ENCODE measurements at regions not wholly inside any gene's neighbourhood (a gene's known extent, or its start where the extent isn't known, plus 50 kb on each side); places are given as distances from the start of the nearest gene placed in this dataset.
"Not testable (repeated sequence)": the region's sequence is repeated elsewhere in the genome, so short reads cannot be mapped to it uniquely, and the experiment has no call there.

DNA sequence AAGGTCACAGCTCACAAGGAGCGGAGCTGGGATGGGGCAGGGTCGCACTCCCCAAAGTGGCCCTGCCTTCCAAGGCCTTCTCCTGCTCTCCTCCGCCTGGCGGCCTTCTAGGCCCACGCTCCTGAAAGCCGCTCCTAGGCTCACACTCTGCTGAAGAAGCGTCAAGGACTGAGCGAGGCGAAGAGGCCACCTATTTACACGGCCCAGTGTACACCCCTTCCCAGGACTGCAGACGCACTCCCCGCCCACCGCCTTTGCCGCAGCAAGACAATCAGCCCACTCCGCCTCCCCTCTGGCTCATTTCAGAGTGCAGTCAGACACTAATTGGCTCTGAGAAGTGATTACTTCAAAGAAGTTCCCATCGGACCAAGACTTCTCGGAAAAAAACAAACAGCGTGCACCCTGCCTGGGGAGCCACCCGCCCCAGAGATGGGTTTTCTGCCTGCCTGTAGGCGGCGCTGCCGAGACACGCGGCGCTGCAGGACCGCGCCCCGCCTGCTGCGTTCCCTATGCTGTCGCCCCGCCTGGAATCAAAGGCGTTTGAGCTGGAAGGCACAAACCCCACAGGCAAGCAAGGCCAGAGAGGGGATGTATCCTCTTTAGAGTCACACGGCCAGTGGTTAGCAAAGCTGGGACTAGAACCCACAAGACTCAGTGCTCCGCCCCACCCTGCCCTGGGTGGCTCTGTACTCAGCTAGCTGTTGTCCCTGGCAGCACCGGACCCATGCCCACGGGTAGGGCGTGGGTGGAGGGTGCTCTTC lies 414.8 kb downstream of the BUD13 start:
- DNase-seq: peak; percentile 68

DNA sequence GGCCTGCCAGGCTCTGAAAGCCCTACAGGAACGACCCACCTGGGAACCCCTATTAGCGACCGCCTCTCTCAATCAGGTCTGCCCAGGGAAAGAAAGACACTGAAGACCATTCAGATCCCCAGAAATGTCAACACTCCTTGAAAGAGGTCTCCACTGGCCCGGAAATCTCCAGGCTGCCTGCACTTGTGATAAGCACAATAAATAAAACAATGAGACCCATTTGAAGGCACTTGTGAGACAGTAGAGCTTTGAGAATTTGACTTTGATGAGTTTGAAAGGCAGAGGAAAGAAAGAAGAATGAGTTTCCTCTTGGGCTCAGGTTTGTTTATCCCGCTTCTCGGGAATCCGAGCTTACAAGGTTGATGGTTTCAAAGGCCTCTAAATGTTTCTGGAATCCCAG lies 416.3 kb downstream of the BUD13 start:
- no peak for DNase-seq

DNA sequence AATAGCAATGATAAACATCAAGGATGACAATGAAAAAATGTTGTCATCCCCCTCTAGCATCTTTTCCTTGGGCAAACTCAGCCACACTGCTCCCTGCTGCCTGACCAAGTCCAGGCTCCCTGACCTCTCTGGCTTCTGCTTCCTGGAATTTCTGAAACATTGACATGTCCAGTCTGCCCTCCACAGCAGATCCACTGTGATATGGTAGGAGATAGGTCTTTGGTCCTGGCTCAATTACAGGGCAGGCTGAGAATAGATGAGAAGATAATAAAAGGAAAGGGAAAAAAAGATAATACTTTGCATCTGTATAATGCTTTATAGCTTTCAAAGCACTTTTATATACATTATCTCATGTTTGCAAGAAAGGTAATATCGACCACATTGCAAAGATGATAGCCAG lies 417.7 kb downstream of the BUD13 start:
- DNase-seq: no peak

DNA sequence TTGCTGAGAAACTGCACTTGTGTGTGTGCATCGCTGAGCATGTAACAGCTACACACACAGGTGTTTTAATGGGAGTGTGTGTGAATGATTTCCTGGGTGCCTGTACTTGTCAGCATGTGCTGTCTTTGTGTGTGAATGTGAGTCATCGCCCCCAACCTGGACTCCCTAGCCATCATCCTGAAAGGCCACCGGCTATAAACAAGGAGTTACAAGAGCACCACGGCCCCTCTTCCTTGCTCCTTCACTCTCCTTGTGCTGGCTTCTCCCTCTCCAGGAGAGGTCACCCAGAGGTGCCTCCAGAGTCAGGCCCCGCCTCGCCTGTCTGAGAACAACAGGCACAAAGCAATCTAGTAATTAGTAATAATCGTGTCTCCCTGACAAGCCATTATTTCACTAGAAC lies 419.2 kb downstream of the BUD13 start:
- no peak for DNase-seq

DNA sequence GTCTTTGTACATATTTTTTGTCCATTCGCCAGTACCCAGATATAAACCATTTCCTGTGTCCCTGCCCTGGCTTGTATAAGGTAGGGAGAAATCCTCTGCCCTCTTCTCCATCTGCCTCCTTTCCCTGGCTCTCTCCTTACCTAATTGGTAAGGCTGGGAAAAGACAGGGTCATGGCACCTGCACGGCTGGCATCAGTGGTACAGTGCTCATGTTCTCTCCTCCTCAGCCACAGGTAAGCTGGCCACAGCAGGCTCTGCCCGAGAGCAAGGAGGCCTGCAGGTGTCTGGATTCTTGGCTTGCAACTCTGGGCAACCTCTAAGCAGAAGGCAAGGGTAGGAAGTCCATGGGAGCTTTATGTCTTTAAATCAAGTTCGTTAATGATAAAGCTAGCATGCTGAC lies 419.9 kb downstream of the BUD13 start:
- DNase-seq: no peak

DNA sequence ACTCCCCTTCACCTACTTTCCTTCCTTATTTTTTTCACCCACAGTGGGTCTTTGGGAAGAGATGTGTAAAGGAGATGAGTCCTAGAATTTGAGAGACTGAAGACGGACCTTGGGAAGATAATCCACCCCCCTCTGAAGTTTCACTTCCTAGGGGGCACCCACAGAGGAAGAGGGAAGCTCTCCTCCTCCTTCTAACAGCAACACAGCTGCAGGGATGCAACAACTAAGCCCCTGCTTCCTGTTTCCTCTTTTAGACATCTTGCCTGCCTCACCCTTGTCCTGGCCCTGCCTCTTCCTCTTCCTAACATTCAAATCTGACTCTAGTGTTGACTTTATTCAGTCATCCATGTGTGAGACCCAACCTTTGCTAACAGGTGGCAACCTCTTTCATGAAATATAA lies 424.6 kb downstream of the BUD13 start:
- DNase-seq: no peak

DNA sequence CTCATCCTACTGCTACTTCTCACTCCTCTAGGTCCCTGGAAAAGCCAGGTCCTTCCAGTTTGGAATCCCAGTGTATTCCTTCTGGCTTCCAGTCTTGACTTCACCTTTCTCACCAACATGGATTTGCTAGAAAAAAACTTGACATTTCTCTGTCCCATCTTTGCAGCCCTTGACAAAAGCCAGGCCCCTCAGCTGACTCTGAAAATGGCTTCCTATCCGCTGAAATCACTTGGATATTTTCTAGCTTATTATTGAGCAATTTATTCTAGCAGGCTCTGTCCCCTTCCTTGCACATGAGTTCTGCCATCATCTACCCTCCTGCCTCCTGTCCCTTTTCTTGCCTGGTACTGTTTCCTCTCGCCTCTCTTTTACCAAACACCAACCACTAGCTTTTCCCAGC lies 427.2 kb downstream of the BUD13 start:
- DNase-seq: no peak

DNA sequence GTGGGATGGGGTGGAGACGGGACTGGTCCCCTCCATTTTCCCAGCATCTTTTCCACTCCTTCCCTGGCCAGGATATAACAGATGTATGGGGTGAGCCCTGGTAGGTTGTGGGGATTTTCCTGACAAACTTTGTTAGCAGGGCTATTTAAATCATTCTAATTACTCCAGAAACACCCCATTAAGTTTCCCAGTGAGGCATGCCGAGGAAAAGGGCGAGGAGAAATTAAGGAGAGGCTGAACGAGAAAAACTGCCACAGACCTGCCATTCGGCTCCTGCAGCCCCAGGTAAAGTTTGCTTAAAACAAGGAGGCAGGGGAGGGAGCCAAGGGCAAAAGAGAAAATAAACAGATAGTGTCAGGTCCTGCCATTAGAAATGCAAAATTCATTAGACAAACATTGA lies 428.2 kb downstream of the BUD13 start:
- DNase-seq: no peak

DNA sequence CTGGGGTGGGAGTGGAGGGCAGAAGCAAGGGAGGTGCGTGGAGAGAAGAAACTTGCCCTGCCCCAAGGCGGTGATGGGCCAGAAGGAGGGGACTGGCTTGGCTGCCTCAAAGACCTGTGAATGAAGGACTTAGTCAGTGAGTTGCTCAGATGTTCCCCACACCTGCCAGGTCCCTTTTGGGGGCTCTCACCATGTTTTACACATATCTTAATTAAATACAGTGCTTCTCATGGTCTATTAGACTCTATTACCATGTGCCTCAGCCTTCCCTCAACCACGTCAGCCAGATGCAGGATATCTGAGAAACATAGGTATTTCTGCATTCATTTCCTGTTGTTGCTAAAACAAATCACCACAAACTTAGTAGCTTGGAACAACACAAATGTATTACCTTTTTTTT lies 429.5 kb downstream of the BUD13 start:
- DNase-seq: no peak

DNA sequence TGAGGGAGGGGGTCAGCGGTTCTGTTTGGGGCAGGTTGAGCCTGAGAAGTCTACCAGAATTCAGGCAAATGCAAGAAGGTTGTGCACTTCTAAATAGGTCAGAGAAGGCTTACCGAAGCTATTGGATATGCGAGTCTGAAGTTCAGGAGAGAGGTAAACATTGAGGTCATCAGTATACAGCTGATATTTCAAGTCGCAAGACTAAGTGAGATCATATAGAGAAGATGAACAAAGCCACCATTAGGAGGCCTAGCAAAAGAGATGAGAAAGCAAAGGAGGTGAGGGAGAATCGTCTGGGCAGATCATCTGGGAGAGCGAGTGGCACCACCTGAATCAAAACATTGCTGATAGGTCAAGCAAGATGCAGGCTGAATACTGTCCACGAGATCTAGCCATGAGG lies 430.6 kb downstream of the BUD13 start:
- DNase-seq: no peak

DNA sequence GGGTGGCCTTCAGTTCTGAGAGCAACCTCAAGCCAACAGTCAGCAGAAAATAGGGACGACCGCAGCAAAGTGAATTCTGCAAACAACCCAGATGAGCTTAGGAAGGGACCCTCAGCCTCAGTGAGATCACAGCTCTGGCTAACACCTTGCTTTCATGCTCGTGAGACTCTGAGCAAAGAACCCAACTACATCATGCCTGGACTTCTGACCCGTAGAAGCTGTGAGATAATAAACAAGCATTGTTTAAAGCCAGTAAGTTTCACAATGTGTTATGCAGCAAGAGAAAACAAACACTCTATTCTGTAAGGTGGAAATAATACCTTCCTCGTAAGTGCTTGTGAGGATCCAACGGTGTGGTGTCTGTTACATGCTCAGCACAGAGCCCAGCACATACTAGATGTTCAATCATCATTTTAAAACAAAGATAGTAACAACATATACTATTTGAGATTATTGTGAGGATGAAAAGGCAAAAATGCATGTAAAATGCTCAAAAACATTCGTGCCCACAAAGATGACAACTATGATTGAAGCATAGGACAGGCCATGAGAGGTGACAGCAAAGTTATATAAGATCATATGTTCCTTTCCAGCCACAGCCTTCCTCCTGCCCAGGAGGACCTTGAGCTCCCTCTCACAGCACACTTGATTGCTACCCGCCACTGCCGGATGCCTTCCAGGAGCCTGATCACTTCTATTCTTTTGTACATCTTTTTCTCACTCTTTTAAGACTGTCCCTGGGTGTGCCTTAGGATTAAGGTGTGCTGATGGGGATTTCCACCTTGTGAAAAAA lies 433.3 kb downstream of the BUD13 start:
- DNase-seq: no peak

DNA sequence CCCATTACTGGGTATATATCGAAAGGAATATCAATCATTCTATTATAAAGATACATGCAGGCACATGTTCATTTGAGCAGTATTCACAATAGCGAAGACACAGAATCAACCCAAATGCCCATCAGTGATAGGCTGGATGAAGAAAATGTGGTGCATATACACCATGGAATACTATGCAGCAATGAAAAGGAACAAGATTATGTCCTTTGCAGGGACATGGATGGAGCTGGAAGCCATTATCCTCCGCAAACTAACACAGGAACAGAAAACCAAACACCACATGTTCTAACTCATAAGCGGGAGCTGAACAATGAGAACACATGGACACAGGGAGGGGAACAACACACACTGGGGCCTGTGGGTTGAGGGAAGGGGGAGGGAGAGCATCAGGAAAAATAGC lies 434.3 kb downstream of the BUD13 start:
- not testable (repeated sequence) for DNase-seq

DNA sequence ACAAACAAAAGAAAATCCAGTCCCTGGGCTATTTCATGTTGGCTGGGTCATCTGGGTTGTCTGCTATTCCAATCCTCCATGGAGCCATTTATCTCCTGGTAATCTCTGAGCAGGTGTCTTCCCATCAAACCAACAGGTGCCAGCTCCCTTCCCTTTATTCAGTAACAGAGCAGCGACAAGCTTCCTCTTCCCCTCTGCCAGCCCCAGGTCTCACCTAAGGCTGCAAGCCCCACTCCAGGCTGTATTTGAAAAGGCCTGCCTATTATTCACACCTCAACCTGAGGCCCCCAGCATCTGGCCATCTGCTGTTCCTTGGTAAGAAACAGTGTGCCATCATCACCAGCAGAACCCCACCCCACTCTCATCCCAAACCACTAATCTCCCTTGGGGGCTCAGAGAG lies 436.2 kb downstream of the BUD13 start:
- no peak for DNase-seq

DNA sequence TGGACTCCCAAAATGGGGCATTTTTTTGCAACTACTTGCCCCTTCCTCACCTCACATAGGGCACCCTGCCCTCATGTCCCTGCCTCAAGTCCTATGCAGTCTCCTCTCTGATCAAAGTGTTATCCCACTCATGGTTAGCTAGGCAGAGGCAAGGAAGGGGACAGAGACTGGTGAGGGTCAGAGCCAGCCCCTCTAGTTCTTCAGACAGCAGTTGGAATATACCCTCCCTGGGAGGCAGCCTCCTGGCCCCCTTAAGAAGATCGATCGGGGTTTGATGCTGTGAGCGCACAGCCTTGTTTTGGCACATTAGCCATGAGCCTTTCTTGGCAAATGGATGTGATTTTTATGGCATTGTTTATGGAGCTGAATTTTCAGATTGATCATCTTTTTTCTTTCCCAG lies 436.9 kb downstream of the BUD13 start:
- no peak for DNase-seq

DNA sequence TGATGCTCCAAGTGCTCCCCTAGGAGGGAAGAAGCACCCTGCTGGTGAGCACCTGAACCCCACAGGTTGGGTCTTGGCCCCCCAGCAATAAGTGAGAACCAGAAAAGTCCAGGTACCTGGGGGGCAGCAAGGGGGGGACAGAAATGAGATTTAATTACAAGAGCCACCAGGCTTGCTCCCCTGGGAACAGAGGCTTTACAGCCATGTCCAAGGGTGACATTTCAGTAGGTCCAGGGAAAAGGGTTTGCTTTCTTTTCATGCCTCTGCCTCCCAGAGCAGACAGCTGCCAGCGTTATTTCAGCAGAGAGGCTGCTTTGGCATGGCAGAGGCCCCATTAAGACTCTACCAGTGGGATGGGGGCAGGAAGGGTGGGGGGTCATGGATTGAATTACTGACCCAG lies 437.7 kb downstream of the BUD13 start:
- DNase-seq: no peak

DNA sequence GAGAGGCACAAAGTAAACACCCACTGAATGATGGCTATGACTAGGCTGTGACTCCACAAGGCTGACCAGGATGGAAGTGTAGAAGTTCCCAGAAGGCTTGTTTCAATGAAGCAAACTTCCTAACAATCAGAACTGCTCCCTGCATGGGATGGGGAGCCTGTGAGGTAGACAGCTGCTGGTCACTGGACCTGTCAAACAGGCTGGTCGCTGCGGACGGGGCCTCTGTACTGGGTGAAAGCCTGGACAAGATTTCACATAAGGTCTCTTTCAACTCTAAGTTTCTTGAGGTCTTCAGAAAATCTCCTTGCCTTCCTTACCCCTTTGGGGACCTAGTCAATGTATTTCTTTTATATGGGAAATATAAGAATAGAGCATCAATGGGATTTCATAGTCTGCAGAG lies 438.2 kb downstream of the BUD13 start:
- DNase-seq: no peak

DNA sequence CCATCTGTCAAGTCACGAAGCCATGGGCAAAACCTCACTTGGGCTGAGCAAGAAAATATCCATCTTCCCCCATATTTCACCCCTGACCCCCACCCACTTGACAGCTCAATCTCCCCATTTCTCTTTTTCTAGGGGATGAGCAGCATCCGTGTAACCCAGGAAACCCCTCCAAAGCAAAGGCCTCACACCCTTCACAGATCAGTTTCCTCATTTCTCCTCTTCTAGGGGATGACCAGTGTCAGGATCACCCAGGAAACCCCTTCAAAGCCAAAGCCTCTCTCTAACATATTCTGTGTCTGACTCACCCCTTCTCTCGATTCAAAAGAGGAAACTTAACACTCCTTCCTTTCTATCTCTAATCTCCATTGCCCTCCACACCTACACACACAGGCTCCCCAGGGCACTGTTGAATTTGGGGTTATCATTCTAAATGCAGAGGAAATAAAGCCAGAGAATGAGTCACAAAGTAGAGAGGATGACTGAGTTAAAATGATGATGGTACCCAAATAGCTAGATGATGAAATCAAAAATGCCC lies 439.7 kb downstream of the BUD13 start:
- no peak for DNase-seq

DNA sequence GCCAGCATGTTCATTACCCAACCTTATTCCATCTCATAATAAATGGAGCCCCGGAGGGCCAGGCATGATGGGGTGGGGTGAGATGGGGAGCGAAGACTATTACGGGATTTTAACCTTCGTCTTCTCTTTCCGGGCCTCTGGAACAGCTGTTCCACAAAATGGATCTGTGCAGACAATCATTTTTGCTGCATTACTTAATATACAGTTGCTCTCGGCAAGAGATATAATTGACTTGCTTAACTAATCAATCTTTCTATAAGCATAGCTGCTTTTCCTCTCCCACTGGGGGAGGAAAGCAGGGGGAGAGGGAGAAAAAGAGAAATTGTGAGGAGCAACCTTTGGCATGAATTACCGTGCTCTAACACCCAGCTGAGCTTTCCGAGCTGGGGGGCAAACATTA lies 440.4 kb downstream of the BUD13 start:
- DNase-seq: no peak

DNA sequence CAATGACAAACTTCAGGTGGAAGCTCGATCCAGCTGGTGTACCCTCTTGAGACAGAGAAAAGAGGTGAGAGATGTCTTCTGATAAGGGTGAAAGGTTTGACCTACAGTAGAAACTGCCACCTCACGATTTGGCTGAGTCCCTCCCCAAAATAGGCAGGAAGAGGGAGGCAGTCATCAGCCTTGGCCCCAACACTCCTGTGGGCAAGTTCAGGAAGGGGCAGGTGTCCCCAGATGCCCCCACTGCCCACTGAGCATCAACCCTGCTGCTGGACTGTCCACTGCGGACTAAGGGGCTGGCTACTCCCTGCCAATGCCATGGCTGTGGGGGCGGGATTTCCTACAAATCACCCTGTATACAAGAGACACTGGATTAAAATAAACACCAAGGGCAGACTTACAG lies 441.4 kb downstream of the BUD13 start:
- DNase-seq: no peak

DNA sequence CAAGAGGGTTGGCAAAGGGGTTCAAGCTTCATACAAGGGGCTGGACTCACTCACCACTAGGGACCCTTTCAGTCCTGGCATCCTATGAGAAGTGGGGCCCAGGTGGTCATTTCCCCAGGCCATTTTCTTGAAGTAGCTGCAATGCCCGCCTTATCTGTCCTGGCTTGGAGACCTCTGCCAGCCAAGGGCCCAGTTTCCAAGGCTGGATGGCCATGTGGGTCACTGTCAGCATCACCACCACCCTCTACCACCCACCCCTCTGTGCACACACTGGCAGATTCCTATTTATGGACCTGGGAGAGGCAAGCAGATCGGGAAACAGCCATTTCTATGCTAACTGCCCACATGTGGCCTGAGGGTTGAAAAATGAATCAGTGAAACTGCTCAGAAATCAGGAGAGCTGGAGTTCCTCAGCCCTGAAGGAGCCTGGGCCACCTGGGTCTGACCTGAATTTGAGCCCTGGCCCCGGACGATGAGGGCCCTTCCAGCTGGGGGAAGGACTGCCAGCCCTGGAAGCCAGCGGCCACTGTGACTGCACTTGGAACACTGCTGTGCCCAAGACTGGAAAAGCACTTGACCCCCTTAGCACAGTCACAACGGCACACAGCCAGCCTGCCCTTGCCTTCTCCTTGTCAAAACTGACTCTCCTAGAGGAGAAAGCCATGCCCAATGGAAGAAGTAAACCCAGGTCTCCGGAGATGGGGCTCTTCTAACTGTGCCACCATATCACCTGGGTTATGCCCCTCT lies 442.2 kb downstream of the BUD13 start:
- DNase-seq: no peak

DNA sequence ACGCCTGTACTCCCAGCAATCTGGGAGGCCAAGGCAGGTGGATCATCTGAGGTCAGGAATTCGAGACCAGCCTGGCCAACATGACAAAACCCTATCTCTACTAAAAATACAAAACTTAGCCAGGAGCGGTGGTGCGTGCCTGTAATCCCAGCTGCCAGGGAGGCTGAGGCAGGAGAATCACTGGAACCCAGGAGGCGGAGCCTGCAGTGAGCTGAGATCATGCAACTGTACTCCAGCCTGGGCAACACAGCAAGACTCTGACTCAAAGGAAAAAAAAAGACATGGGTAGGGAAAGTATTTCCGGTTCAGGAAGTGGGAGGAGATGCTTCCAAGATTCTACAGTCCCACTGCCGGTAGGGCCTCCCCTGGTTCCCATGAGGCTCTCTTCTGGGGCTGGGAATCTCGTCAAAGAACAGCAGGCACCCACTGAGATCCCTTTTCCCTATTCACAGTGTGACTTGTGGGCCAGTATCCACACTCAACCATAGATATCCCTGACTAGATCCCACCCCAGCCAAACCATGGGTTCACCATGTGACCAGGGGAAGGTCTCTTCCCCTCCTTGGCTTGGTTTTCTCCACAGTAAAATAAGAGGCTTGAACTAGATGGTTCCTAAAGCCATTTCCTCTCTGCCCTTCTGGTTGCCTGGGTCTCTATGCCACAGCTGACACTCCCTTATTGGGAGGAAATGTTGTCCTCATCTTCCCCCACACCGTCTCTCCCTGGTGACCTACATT lies 443.3 kb downstream of the BUD13 start:
- DNase-seq: no peak

DNA sequence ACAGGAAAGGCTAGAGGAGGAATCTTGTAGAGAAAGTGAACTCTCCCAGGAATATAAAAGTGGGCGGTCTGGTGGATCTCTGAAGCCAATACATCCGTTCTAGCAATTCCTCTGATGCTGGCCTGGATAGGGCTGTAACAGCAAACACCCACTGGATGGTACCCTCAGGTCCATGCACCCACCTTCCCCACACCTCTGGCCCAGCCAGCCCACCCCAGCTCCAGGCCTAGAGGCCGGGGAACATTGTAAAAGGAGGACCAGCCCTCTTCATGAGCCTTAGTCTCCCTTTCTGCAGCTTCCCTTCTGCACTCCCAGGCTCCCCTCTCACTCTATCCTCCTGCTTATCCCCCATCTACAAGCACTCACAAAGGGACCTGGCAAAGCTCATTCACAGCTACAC lies 443.9 kb downstream of the BUD13 start:
- no peak for DNase-seq

DNA sequence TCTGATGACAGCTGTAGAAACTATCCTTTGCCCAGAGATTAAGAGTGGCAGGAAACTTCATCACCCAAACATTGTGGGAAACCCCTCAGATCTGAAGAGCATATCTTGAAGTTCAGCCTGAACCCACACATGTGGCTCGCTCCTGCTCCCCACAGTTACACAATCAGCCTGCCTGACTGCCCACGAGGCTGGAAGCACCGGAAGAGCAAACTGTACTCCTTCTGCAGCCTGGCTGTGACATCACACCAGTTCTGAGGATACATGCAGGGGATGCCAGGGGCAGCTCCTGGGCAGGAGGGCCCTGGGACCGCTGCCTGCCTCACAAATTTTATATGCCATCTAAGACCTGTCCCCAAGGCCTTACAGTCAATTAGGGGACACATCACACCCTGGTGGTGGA lies 444.4 kb downstream of the BUD13 start:
- no peak for DNase-seq

Measured in RPMI8226 (cell line).